Adrenal gland (tissue), 5 donors: ENCODE measurements at regions not wholly inside any gene's neighbourhood (a gene's known extent, or its start where the extent isn't known, plus 50 kb on each side); places are given as distances from the start of the nearest gene placed in this dataset.

ENCODE experiments used
- CTCF ChIP-seq, 6 experiments: fragments of 450-650 bp in 4 of 6; fragments of 200-600 bp in 2 of 6; sonication (generic) in 1 of 6; IDR thresholded peaks; 1 replicate in 5 of 6; 2 replicates in 1 of 6; pipeline versions ENCODE4 v1.5.1 to v1.8.0; 2016 to 2021; ENCODE audit warnings: antibody characterized with exemption in 6 of 6, mild to moderate bottlenecking in 2 of 6, moderate library complexity in 1 of 6
- POLR2A ChIP-seq, 2 donors: fragments of 450-650 bp; IDR thresholded peaks; one replicate each; pipeline ENCODE4 v1.6.1; 2017; ENCODE audit warnings: antibody characterized with exemption in 2 of 2, mild to moderate bottlenecking in 2 of 2, moderate library complexity in 1 of 2
- donor health status: DM: no; HTN: no; CAD: no.

GRCh38 chr17:45672792-45673191 lies 111.3 kb upstream of the CRHR1 start:
- no peak for TF ChIP-seq CTCF (IDR thresholded peaks at IDR 0.05)
- no peak for TF ChIP-seq POLR2A (IDR thresholded peaks at IDR 0.05)
